Caki2 (cell line): ENCODE measurements at regions not wholly inside any gene's neighbourhood (a gene's known extent, or its start where the extent isn't known, plus 50 kb on each side); places are given as distances from the start of the nearest gene placed in this dataset.
"Not testable (repeated sequence)": the region's sequence is repeated elsewhere in the genome, so short reads cannot be mapped to it uniquely, and the experiment has no call there.

ENCODE experiments used
- DNase-seq: peaks from one replicate; pipeline ENCODE4 v3.0.0-alpha.2; 2015; ENCODE audit warnings: low read depth
- in situ Hi-C: cut with HindIII; loops from 2 replicates; pipeline ENCODE4 v1.10.0; 2016; ENCODE audit warnings: low sequenced_read_pairs, low pct_unique_long_range_greater_than_20kb, mixed read lengths

- no peak for DNase-seq
- in situ Hi-C loops, result no loop called here
Measured at GRCh38 chr7:39816462-39817060, 133.5 kb upstream of the CDK13 start.

DNA sequence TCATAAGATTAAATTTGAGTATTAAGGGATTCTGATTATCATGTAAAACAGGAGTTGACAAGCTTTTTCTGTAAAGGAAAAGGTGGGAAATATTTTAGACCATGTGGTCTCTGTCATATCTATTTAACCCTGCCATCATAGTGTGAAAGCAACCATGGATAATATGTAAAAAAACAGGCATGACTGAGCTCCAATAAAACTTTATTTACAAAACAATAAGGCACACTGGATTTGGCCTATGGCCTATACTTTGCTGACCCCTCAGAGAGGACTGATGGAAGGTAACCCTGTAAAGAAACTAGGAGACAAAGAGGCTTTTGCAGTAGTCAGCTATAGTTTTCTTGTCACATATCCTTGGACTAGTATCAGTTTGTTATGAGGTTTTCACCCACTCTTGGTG is 130.5 kb upstream of the CDK13 start:
- DNase-seq, result no peak
- in situ Hi-C loops, result no loop called here

DNA sequence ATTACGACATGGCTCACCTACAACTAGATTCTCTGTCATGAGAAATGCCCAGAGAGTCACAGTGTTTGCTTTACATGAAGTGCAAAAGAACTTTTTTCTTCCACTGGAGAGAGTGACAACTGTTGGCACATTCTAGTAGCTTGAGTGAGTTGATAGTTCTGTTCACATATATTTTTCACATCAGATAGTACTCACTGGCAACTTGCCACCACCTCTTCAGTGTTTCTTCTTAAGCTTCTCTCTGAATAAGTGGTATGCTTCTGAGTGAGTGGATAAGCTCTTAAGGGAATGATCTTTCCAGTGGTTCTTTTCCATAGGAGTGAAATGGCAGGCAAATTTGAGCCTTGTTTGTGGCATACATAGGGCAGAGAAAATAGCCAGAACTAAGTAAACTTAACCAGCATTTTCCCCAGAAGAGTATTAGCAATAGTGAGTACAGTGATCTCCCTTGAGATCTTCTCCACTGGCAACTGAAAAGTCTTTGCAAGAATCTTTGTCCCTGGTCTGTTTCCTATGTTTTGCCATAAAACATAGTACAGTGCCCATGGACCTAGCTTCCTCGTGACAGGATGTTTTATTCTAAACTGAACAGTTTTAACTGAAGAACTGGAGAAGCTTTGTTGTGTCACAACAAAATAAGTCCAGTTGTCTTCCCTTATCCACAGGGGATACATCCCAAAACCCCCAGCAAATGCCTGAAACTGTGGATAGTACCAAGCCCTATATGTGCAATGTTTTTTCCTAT is 125.4 kb upstream of the CDK13 start:
- DNase-seq, result no peak
- in situ Hi-C loops, result loop anchor here (10.0 kb wide), 1 partner anchor 90 kb away; no protein-coding TSS in a partner anchor

- DNase-seq, result no peak
- in situ Hi-C loops, result loop anchor here (10.0 kb wide), 1 partner anchor 91 kb away; no protein-coding TSS in a partner anchor
Measured at GRCh38 chr7:39825401-39825980, 124.6 kb upstream of the CDK13 start.

GRCh38 chr7:39826166-39826565 is 123.9 kb upstream of the CDK13 start:
- in situ Hi-C loops, result loop anchor here (10.0 kb wide), 1 partner anchor 91 kb away; no protein-coding TSS in a partner anchor

GRCh38 chr7:39827571-39827970 is 122.5 kb upstream of the CDK13 start:
- in situ Hi-C loops, result loop anchor here (10.0 kb wide), 1 partner anchor 93 kb away; no protein-coding TSS in a partner anchor

More at GRCh38 chr7:39826166-39826565, 123.9 kb upstream of the CDK13 start:
- DNase-seq, result no peak

DNA sequence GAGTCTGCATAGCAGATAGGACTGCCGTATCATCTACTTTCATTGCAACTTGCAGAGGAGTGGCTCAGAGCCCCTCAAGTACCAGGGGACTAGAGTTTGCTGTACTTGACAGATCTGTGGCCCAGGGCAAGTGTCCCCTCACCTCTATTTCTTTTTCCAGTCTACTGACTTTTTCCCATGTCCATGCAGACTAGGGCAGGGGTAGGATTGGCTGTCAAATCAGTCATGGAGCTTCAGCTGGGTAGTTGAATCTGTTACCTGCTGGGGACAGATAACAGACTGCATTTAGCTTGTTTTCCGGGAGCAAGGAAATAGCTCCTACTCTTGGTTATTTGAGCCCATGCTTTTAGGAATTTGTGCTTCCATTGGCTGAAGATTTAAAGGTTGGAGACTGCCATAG is 121.0 kb upstream of the CDK13 start:
- no peak for DNase-seq
- in situ Hi-C loops, result loop anchor here (10.0 kb wide), 1 partner anchor 94 kb away; no protein-coding TSS in a partner anchor

More at GRCh38 chr7:39827571-39827970, 122.5 kb upstream of the CDK13 start:
- no peak for DNase-seq

DNA sequence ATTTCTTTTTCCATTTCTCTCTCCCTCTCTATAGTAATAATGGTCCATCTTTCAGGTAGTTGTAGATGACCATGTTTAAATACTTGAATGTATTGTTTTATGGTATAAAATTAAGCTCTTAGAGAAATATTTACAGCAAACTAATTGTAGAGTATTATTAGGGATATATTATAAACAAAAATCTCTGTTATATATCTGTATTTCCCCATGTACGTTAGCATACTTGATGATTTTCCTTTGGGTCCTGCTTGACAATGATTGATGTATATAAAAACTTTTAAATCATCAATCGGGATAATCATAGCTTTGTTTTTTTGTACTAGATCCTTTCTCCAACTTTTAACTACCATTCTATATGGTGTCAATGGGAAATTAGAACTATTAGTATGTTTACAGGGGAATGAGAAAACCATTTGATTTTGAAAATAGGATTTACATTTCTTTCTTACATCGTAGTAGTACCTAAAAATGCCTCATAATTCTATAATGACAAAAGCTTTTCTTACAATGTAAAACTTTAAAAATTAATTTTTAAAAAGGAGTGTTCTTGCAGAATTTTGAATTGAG is 117.5 kb upstream of the CDK13 start:
- in situ Hi-C loops, result no loop called here
- no peak for DNase-seq

DNA sequence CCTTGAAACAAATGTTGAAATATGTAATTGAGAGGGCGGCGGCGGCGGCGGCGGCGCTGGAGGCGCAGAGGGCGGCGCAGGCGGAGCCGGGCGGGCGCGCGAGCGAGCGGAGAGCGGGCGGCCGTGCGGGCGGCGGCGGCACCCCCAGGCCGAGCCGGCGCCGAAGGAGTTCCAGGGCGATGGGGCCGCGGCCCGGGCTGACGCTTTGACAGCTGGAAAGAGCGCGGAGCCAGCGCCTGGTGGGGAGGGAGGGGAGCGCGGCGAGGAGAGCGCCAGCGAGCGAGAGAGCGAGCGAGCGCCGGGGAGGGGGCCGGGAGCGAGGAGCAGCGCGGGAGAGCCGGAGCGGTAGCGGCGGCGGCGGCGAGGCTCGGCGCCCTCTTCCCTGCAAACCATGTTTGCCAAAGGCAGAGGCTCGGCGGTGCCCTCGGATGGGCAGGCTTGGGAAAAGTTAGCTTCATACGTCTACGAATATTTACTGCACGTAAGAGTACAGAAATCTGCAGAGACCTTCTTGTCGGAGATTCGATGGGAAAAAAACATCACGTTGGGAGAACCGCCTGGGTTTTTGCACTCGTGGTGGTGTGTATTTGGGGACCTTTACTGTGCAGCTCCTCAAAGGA is 116.8 kb upstream of the CDK13 start:
- in situ Hi-C loops, result not testable (repeated sequence)
- DNase-seq, result peak; percentile 38

DNA sequence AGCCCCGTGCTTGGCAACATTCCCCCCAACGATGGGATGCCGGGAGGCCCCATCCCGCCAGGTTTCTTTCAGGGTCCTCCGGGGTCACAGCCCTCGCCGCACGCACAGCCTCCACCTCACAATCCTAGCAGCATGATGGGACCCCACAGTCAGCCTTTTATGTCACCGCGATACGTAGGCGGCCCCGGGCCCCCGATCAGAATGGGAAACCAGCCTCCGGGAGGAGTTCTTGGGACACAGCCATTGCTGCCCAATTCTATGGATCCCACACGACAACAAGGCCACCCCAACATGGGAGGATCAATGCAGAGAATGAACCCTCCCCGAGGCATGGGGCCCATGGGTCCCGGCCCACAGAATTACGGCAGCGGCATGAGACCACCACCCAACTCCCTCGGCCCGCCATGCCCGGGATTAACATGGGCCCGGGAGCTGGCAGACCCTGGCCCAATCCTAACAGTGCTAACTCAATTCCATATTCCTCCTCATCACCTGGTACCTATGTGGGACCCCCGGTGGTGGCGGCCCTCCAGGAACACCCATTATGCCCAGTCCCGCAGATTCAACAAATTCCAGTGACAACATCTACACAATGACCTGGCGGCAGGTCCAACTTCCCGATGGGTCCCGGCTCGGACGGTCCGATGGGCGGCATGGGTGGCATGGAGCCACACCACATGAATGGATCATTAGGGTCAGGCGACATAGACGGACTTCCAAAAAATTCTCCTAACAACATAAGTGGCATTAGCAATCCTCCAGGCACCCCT is 116.0 kb upstream of the CDK13 start:
- in situ Hi-C loops, DNase-seq: not testable (repeated sequence)

GRCh38 chr7:39838326-39838725 is 111.7 kb upstream of the CDK13 start:
- in situ Hi-C loops, result no loop called here
- DNase-seq, result peak; percentile 28

DNA sequence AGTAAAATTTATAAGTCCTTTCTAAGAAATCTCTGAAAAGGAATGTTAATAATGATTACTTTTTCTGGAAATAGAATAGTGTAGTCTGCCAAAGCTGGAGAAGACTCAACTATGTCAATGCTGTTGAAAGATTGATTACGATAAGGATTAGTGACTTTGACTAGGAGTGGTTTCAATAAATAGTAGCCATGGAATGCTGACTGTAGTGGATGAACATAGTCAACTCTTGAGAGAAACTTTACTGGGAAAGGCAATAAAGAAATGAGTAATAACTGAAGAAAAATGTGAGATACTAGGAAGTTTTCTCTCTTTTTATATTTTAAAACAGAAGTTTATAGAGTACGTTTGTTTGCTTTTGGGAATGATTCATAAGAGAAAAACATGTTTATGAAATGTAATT is 105.0 kb upstream of the CDK13 start:
- in situ Hi-C loops, result no loop called here
- no peak for DNase-seq

GRCh38 chr7:39847227-39847626 is 102.8 kb upstream of the CDK13 start:
- in situ Hi-C loops, result no loop called here
- no peak for DNase-seq

GRCh38 chr7:39851466-39852045 is 98.5 kb upstream of the CDK13 start:
- no peak for DNase-seq

DNA sequence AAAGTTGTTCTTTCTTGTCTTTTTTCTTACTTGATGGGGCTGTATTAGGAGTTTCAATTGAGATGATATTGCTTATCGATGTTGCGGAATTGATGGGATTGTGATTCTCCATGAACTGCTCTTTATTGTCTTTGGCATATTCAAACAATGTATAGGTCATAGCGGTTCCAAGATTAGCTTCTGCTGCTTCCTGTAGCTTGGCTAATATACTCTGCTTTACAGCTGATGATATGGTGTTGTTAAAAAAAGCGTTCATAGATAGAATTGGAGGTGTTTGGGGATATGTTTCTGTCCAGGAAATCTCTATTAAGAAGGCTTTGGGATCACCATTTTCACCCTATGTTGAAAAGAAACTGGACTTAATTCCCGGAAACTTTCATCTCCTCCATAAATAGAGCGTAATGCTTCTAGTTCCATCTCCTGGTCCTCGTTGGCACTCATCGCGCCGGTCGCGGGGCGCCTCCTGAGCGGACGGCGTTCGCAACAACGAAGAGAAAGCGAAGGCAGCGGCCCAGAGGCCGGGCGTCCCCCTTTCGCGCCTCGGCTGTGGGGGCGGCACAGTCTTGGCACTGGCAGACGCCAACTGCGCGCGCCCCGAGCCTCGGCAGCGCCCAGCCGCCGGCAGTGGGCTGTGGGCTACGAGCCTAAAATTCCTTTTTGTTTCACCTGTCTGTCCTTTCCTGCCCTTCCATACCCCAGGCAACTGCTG is 95.3 kb upstream of the CDK13 start:
- in situ Hi-C loops, DNase-seq: not testable (repeated sequence)

More at GRCh38 chr7:39851466-39852045, 98.5 kb upstream of the CDK13 start:
- in situ Hi-C loops, result no loop called here

DNA sequence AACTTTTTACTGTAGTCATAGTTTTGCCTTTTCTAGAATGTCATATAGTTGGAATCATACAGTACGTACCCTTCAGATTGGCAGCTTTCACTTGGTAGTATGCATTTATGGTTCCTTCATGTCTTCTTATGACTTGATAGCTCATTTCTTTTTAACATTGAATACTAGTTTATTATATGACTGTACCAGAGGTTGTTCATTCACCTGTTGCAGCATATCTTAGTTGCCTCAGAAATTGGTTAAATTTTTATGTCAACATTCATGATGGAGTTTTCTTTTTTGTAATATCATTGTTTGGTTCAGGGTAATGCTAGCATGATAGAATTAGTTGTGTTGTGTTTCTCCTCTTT is 94.8 kb upstream of the CDK13 start:
- DNase-seq, result no peak
- in situ Hi-C loops, result no loop called here
